ENCODE measurements at regions not wholly inside any gene's neighbourhood (a gene's known extent, or its start where the extent isn't known, plus 50 kb on each side); places are given as distances from the start of the nearest gene placed in this dataset.

DNA sequence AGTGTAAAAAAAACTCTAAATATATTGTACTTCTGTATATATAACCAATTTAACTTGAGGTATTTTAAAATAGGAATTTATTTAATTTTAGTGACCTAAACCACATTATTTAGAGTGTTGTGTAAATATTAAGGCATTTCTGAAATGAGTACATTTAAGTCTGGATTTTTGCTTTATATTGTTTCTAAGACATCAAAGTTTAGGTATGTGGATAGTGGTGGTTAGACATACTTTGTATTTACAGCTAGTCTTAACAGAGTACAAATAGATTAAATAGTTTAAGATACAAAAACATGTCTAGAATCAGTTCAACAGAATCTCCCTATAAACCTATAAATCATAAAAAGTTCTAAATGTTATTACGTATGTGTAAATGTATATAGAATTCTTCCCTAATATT lies 588.5 kb downstream of the TRIML1 start:
- no peak for ATAC-seq
- intact Hi-C loops (cut with micrococcal nuclease; ENCODE audit: unreplicated experiment) (no loop called here), in situ Hi-C loops (cut with HindIII; ENCODE audit: low pct_unique_long_range_greater_than_20kb, low sequenced_read_pairs) (no loop called here)
- no TSS peak for BruUV-seq (replicated peaks)
- ChIA-PET CTCF (no interaction called here), POLR2A (no interaction called here)
- TF ChIP-seq, protein P1, sequence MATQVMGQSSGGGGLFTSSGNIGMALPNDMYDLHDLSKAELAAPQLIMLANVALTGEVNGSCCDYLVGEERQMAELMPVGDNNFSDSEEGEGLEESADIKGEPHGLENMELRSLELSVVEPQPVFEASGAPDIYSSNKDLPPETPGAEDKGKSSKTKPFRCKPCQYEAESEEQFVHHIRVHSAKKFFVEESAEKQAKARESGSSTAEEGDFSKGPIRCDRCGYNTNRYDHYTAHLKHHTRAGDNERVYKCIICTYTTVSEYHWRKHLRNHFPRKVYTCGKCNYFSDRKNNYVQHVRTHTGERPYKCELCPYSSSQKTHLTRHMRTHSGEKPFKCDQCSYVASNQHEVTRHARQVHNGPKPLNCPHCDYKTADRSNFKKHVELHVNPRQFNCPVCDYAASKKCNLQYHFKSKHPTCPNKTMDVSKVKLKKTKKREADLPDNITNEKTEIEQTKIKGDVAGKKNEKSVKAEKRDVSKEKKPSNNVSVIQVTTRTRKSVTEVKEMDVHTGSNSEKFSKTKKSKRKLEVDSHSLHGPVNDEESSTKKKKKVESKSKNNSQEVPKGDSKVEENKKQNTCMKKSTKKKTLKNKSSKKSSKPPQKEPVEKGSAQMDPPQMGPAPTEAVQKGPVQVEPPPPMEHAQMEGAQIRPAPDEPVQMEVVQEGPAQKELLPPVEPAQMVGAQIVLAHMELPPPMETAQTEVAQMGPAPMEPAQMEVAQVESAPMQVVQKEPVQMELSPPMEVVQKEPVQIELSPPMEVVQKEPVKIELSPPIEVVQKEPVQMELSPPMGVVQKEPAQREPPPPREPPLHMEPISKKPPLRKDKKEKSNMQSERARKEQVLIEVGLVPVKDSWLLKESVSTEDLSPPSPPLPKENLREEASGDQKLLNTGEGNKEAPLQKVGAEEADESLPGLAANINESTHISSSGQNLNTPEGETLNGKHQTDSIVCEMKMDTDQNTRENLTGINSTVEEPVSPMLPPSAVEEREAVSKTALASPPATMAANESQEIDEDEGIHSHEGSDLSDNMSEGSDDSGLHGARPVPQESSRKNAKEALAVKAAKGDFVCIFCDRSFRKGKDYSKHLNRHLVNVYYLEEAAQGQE (IDR thresholded peaks at IDR 0.05; ENCODE audit: insufficient read depth in 1 of 2, low read depth in 2 of 2, low read length in 1 of 2) = no peak
- TF ChIP-seq SIN3A (IDR thresholded peaks at IDR 0.05; ENCODE audit: borderline replicate concordance, insufficient read depth, low read depth, low read length) = no peak
- TF ChIP-seq POLR2AphosphoS5 (IDR thresholded peaks at IDR 0.05; ENCODE audit: low read depth, low read length) = no peak
- no peak for TF ChIP-seq TCF7L2 (IDR thresholded peaks at IDR 0.05; ENCODE audit: low read depth, low read length)
- TF ChIP-seq, protein P2, sequence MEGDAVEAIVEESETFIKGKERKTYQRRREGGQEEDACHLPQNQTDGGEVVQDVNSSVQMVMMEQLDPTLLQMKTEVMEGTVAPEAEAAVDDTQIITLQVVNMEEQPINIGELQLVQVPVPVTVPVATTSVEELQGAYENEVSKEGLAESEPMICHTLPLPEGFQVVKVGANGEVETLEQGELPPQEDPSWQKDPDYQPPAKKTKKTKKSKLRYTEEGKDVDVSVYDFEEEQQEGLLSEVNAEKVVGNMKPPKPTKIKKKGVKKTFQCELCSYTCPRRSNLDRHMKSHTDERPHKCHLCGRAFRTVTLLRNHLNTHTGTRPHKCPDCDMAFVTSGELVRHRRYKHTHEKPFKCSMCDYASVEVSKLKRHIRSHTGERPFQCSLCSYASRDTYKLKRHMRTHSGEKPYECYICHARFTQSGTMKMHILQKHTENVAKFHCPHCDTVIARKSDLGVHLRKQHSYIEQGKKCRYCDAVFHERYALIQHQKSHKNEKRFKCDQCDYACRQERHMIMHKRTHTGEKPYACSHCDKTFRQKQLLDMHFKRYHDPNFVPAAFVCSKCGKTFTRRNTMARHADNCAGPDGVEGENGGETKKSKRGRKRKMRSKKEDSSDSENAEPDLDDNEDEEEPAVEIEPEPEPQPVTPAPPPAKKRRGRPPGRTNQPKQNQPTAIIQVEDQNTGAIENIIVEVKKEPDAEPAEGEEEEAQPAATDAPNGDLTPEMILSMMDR (IDR thresholded peaks at IDR 0.05) = no peak
- Histone ChIP-seq H3K27ac (ENCODE audit: low read length) (no peak overlapping the region), H3K4me1 (ENCODE audit: control insufficient read depth, insufficient read depth, low read length) (no peaks in the 10 kb centered on the region), H3K4me3 (ENCODE audit: low read depth in 2 of 2, low read length in 2 of 2) (no peak overlapping the region), H3K36me3 (ENCODE audit: control insufficient read depth, insufficient read depth, low read length) (no peaks in the 10 kb centered on the region), H3K27me3 (ENCODE audit: control insufficient read depth, insufficient read depth, low read length) (no peaks in the 10 kb centered on the region), H3K9me3 (ENCODE audit: control insufficient read depth, insufficient read depth, low read depth, low read length) (no peaks in the 10 kb centered on the region)
- DNase-seq (ENCODE audit: low read depth, low spot score) = no peak

DNA sequence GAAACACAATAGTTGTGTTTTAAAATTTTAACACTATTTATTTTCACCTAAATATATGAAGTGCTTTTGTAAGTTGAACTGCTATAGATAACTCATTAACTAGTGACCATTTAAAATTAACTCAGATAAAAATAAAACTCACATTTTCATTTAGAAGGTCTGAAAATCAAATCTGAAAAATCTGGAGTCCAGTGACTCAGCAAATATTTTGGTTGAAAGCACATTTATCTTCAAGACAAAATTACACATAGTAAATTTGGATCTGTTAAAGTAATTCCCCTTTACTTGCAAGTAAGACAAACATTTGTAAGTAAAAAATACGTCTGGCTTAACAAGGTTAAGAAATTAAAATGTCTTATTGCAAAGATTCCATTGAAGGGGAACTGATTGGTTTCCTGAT lies 589.1 kb downstream of the TRIML1 start:
- H3K36me3 ChIP-seq (ENCODE audit: control insufficient read depth, insufficient read depth, low read length) = no peaks in the 10 kb centered on the region
- no peak overlapping the region for H3K27ac ChIP-seq (ENCODE audit: low read length)
- no peaks in the 10 kb centered on the region for H3K4me1 ChIP-seq (ENCODE audit: control insufficient read depth, insufficient read depth, low read length)
- CTCF ChIA-PET = no interaction called here
- intact Hi-C loops (cut with micrococcal nuclease; ENCODE audit: unreplicated experiment) (no loop called here), in situ Hi-C loops (cut with HindIII; ENCODE audit: low pct_unique_long_range_greater_than_20kb, low sequenced_read_pairs) (no loop called here)
- no peak for DNase-seq (ENCODE audit: low read depth, low spot score)
- H3K4me3 ChIP-seq (ENCODE audit: low read depth in 2 of 2, low read length in 2 of 2) = no peak overlapping the region
- TF ChIP-seq, protein P1 (IDR thresholded peaks at IDR 0.05; ENCODE audit: insufficient read depth in 1 of 2, low read depth in 2 of 2, low read length in 1 of 2) = no peak
- TF ChIP-seq, protein P2 (IDR thresholded peaks at IDR 0.05) = no peak
- TF ChIP-seq POLR2AphosphoS5 (IDR thresholded peaks at IDR 0.05; ENCODE audit: low read depth, low read length) (no peak), SIN3A (IDR thresholded peaks at IDR 0.05; ENCODE audit: borderline replicate concordance, insufficient read depth, low read depth, low read length) (no peak), TCF7L2 (IDR thresholded peaks at IDR 0.05; ENCODE audit: low read depth, low read length) (no peak)
- no peaks in the 10 kb centered on the region for H3K9me3 ChIP-seq (ENCODE audit: control insufficient read depth, insufficient read depth, low read depth, low read length)
- ATAC-seq = no peak
- no TSS peak for BruUV-seq (replicated peaks)
- POLR2A ChIA-PET = no interaction called here
- H3K27me3 ChIP-seq (ENCODE audit: control insufficient read depth, insufficient read depth, low read length) = no peaks in the 10 kb centered on the region
